Omental fat pad (tissue), 3 donors: ENCODE measurements at regions not wholly inside any gene's neighbourhood (a gene's known extent, or its start where the extent isn't known, plus 50 kb on each side); places are given as distances from the start of the nearest gene placed in this dataset.

Experiments used
- ATAC-seq: fragments of 150-250 bp; one replicate; pipeline ENCODE4 v1.9.1; 2016; ENCODE audit warnings: mild to moderate bottlenecking, moderate library complexity; ENCODE audit not compliant: low FRiP score
- DNase-seq: peaks from one replicate; pipeline ENCODE4 v3.0.0-alpha.2; 2019; ENCODE audit warnings: low spot score
- CTCF ChIP-seq, 3 donors: fragments of 450-650 bp; IDR thresholded peaks; one replicate each; pipeline ENCODE4 v1.5.1; 2016 to 2017; ENCODE audit warnings: antibody characterized with exemption in 3 of 3, mild to moderate bottlenecking in 3 of 3, moderate library complexity in 2 of 3

- no peak for ATAC-seq
Observed at GRCh38 chr11:105245781-105246315, 106.3 kb upstream of the CARD18 start.

GRCh38 chr11:105244160-105244825 is 104.7 kb upstream of the CARD18 start:
- DNase-seq (no peak), ATAC-seq (peak; percentile 64)
- no peak for TF ChIP-seq CTCF (IDR thresholded peaks at IDR 0.05)

More at GRCh38 chr11:105245781-105246315, 106.3 kb upstream of the CARD18 start:
- no peak for TF ChIP-seq CTCF (IDR thresholded peaks at IDR 0.05)
- DNase-seq = no peak

GRCh38 chr11:105241136-105241535 is 101.6 kb upstream of the CARD18 start:
- ATAC-seq (no peak), DNase-seq (no peak)
- TF ChIP-seq CTCF (IDR thresholded peaks at IDR 0.05) = no peak

- no peak for TF ChIP-seq CTCF (IDR thresholded peaks at IDR 0.05)
- ATAC-seq = no peak
Observed at GRCh38 chr11:105236664-105237063, 97.1 kb upstream of the CARD18 start.

GRCh38 chr11:105233285-105233684 is 93.7 kb upstream of the CARD18 start:
- DNase-seq (no peak), ATAC-seq (no peak)
- no peak for TF ChIP-seq CTCF (IDR thresholded peaks at IDR 0.05)

More at GRCh38 chr11:105236664-105237063, 97.1 kb upstream of the CARD18 start:
- no peak for DNase-seq

GRCh38 chr11:105232021-105232420 is 92.5 kb upstream of the CARD18 start:
- TF ChIP-seq CTCF (IDR thresholded peaks at IDR 0.05) = no peak
- ATAC-seq = no peak

GRCh38 chr11:105230586-105230985 is 91.0 kb upstream of the CARD18 start:
- ATAC-seq = no peak
- TF ChIP-seq CTCF (IDR thresholded peaks at IDR 0.05) = no peak
- no peak for DNase-seq

More at GRCh38 chr11:105232021-105232420, 92.5 kb upstream of the CARD18 start:
- DNase-seq = no peak
